ENCODE measurements at regions not wholly inside any gene's neighbourhood (a gene's known extent, or its start where the extent isn't known, plus 50 kb on each side); places are given as distances from the start of the nearest gene placed in this dataset.

GRCh38 chr7:132034748-132035416 is 478.5 kb upstream of the PODXL start:
- DNase-seq (ENCODE audit: low read depth), result no peak
- TF ChIP-seq, protein P1, sequence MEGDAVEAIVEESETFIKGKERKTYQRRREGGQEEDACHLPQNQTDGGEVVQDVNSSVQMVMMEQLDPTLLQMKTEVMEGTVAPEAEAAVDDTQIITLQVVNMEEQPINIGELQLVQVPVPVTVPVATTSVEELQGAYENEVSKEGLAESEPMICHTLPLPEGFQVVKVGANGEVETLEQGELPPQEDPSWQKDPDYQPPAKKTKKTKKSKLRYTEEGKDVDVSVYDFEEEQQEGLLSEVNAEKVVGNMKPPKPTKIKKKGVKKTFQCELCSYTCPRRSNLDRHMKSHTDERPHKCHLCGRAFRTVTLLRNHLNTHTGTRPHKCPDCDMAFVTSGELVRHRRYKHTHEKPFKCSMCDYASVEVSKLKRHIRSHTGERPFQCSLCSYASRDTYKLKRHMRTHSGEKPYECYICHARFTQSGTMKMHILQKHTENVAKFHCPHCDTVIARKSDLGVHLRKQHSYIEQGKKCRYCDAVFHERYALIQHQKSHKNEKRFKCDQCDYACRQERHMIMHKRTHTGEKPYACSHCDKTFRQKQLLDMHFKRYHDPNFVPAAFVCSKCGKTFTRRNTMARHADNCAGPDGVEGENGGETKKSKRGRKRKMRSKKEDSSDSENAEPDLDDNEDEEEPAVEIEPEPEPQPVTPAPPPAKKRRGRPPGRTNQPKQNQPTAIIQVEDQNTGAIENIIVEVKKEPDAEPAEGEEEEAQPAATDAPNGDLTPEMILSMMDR (conservative IDR thresholded peaks at IDR 0.05; ENCODE audit: control insufficient read depth, insufficient read depth, low read depth, low read length), result no peak
- no peak overlapping the region for H3K4me3 ChIP-seq (ENCODE audit: control insufficient read depth, low read depth, low read length)

GRCh38 chr7:132030883-132031282 is 474.5 kb upstream of the PODXL start:
- TF ChIP-seq, protein P1 (conservative IDR thresholded peaks at IDR 0.05; ENCODE audit: control insufficient read depth, insufficient read depth, low read depth, low read length), result no peak
- no peak for DNase-seq (ENCODE audit: low read depth)
- H3K4me3 ChIP-seq (ENCODE audit: control insufficient read depth, low read depth, low read length), result no peak overlapping the region

DNA sequence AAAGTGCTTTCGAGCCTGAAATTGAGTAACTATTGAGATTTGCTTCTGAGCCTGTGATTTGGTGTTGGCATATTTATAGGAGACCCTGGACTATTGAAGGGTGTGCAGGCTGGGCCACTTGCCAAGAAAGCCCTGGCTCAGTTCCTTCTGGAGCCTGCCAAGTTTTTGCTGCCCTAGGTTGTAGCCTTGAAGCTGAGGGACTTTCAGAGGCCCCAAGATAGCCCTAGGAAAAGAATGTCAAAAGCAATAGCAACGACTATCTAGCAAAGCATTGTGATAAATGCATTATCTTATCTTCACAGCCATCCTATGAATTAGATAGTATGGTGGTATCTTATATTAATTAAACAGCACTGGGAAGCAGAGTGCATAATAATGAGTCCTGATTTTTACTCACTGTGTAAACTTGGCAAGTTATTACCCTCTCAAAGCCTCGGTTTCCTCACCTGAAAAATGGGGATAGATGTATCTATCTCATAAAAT is 473.7 kb upstream of the PODXL start:
- TF ChIP-seq, protein P1 (conservative IDR thresholded peaks at IDR 0.05; ENCODE audit: control insufficient read depth, insufficient read depth, low read depth, low read length), result no peak
- no peak for DNase-seq (ENCODE audit: low read depth)
- no peak overlapping the region for H3K4me3 ChIP-seq (ENCODE audit: control insufficient read depth, low read depth, low read length)

- no peak for DNase-seq (ENCODE audit: low read depth)
- H3K4me3 ChIP-seq (ENCODE audit: control insufficient read depth, low read depth, low read length), result no peak overlapping the region
- TF ChIP-seq, protein P1 (conservative IDR thresholded peaks at IDR 0.05; ENCODE audit: control insufficient read depth, insufficient read depth, low read depth, low read length), result no peak
Observed at GRCh38 chr7:132029369-132030085, 473.1 kb upstream of the PODXL start.

- no peak for DNase-seq (ENCODE audit: low read depth)
- TF ChIP-seq, protein P1 (conservative IDR thresholded peaks at IDR 0.05; ENCODE audit: control insufficient read depth, insufficient read depth, low read depth, low read length), result no peak
Observed at GRCh38 chr7:132028144-132028920, 471.9 kb upstream of the PODXL start.

DNA sequence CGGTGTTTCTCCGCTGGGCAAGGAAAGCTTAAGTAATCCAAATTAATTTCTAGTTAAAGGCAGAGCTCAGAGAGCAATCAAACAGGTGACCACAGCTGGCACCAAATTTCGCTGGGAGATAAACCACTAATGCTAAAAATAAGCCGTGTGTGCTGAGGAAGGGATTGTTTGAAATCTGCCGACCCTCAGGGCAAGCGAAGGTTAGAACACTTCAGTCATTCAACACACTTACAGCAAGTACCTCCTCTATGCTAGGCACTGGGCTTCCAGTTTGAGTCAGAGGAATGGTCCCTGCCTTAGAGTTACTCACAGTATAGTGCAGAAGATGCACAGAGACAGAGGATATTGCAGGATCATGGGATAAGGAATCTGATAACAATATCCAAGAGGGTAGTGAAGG is 467.9 kb upstream of the PODXL start:
- TF ChIP-seq, protein P1 (conservative IDR thresholded peaks at IDR 0.05; ENCODE audit: control insufficient read depth, insufficient read depth, low read depth, low read length), result no peak
- H3K4me3 ChIP-seq (ENCODE audit: control insufficient read depth, low read depth, low read length), result no peak overlapping the region
- no peak for DNase-seq (ENCODE audit: low read depth)

More at GRCh38 chr7:132028144-132028920, 471.9 kb upstream of the PODXL start:
- H3K4me3 ChIP-seq (ENCODE audit: control insufficient read depth, low read depth, low read length), result no peak overlapping the region

Measured in fibroblast of mammary gland (primary cell).